ENCODE measurements at regions not wholly inside any gene's neighbourhood (a gene's known extent, or its start where the extent isn't known, plus 50 kb on each side); places are given as distances from the start of the nearest gene placed in this dataset.

- TF ChIP-seq EZH2 (IDR thresholded peaks at IDR 0.05; ENCODE audit: borderline replicate concordance, low read depth, low read length, poor library complexity, severe bottlenecking), result no peak
- TF ChIP-seq CTCF (conservative IDR thresholded peaks at IDR 0.05; ENCODE audit: low read depth, low read length), result no peak
- Histone ChIP-seq H3K4me3 (ENCODE audit: low read depth, low read length, poor library complexity, severe bottlenecking) (no peak overlapping the region), H3K36me3 (ENCODE audit: insufficient read depth, low read length, poor library complexity, severe bottlenecking) (no peaks in the 10 kb centered on the region), H3K9me3 (ENCODE audit: low read depth, low read length, poor library complexity, severe bottlenecking) (no peaks in the 10 kb centered on the region), H3K27ac (ENCODE audit: low read depth, low read length, poor library complexity, severe bottlenecking) (no peak overlapping the region), H3K4me1 (ENCODE audit: insufficient read depth, low read length, poor library complexity, severe bottlenecking) (no peaks in the 10 kb centered on the region), H3K27me3 (replicated peaks; ENCODE audit: insufficient read depth, low read depth, low read length, poor library complexity) (peaks cover 67% of the 10 kb centered on the region)
- CTCF ChIA-PET, result no interaction called here
- BruUV-seq (replicated peaks), result no TSS peak
- POLR2A ChIA-PET (ENCODE audit: low non-redundant PET), result no interaction called here
- no peak for DNase-seq (ENCODE audit: low spot score)
- intact Hi-C loops (cut with micrococcal nuclease; ENCODE audit: unreplicated experiment), result no loop called here
These were observed 55.6 kb upstream of the ACAN start for GRCh38 chr15:88747631-88748030.

- peaks cover 67% of the 10 kb centered on the region for H3K27me3 ChIP-seq (replicated peaks; ENCODE audit: insufficient read depth, low read depth, low read length, poor library complexity)
- ChIA-PET CTCF (no interaction called here), POLR2A (ENCODE audit: low non-redundant PET) (no interaction called here)
- no peak for DNase-seq (ENCODE audit: low spot score)
- no peaks in the 10 kb centered on the region for H3K36me3 ChIP-seq (ENCODE audit: insufficient read depth, low read length, poor library complexity, severe bottlenecking)
- H3K27ac ChIP-seq (ENCODE audit: low read depth, low read length, poor library complexity, severe bottlenecking), result no peak overlapping the region
- no peak overlapping the region for H3K4me3 ChIP-seq (ENCODE audit: low read depth, low read length, poor library complexity, severe bottlenecking)
- intact Hi-C loops (cut with micrococcal nuclease; ENCODE audit: unreplicated experiment), result no loop called here
- no peaks in the 10 kb centered on the region for H3K9me3 ChIP-seq (ENCODE audit: low read depth, low read length, poor library complexity, severe bottlenecking)
- BruUV-seq (replicated peaks), result no TSS peak
- TF ChIP-seq CTCF (conservative IDR thresholded peaks at IDR 0.05; ENCODE audit: low read depth, low read length) (no peak), EZH2 (IDR thresholded peaks at IDR 0.05; ENCODE audit: borderline replicate concordance, low read depth, low read length, poor library complexity, severe bottlenecking) (no peak)
- H3K4me1 ChIP-seq (ENCODE audit: insufficient read depth, low read length, poor library complexity, severe bottlenecking), result no peaks in the 10 kb centered on the region
These were observed 55.2 kb upstream of the ACAN start for GRCh38 chr15:88748081-88748480.

GRCh38 chr15:88748651-88749050, 54.6 kb upstream of the ACAN start:
- no TSS peak for BruUV-seq (replicated peaks)
- ChIA-PET POLR2A (ENCODE audit: low non-redundant PET) (no interaction called here), CTCF (no interaction called here)
- Histone ChIP-seq H3K4me3 (ENCODE audit: low read depth, low read length, poor library complexity, severe bottlenecking) (no peak overlapping the region), H3K9me3 (ENCODE audit: low read depth, low read length, poor library complexity, severe bottlenecking) (no peaks in the 10 kb centered on the region), H3K27ac (ENCODE audit: low read depth, low read length, poor library complexity, severe bottlenecking) (no peak overlapping the region), H3K4me1 (ENCODE audit: insufficient read depth, low read length, poor library complexity, severe bottlenecking) (no peaks in the 10 kb centered on the region), H3K27me3 (replicated peaks; ENCODE audit: insufficient read depth, low read depth, low read length, poor library complexity) (peaks cover 67% of the 10 kb centered on the region), H3K36me3 (ENCODE audit: insufficient read depth, low read length, poor library complexity, severe bottlenecking) (no peaks in the 10 kb centered on the region)
- DNase-seq (ENCODE audit: low spot score), result no peak
- intact Hi-C loops (cut with micrococcal nuclease; ENCODE audit: unreplicated experiment), result no loop called here
- TF ChIP-seq CTCF (conservative IDR thresholded peaks at IDR 0.05; ENCODE audit: low read depth, low read length) (no peak), EZH2 (IDR thresholded peaks at IDR 0.05; ENCODE audit: borderline replicate concordance, low read depth, low read length, poor library complexity, severe bottlenecking) (no peak)
